ENCODE measurements at regions not wholly inside any gene's neighbourhood (a gene's known extent, or its start where the extent isn't known, plus 50 kb on each side); places are given as distances from the start of the nearest gene placed in this dataset.
"Not testable (repeated sequence)": the region's sequence is repeated elsewhere in the genome, so short reads cannot be mapped to it uniquely, and the experiment has no call there.

GRCh38 chrX:40418813-40419195 lies 162.0 kb upstream of the ATP6AP2 start:
- DNase-seq (ENCODE audit: low spot score) (no peak), ATAC-seq (no peak)

DNA sequence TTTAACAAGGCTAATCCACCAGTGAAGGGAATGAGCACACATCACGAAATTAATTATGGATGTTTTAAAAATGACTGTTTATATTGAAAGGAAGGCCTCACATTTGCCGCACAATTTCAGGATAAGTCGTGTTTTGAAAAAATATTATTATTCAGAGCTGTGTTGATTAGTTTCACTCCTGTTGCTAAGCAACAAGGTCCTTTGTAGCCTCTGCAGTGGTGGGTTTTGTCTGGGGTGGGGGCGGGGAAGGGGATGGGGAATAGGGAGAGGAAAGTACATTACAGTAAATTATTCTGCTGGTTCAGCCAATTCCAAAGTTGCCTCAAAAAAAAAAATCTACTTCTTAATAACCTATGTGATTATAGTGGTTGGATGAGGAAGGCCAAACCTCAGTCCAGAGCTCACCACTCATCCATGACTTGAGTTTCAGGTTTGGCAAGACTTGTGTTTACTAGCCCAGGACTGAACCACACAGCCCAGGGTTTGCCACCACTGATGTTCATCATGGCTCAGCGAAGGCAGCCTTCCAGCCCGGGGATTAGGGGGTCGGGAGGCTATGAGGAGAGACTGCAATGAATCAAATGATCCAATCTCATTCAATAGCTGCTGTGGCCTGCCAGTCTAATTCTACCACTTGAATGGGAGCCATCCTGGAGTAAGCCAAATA lies 162.5 kb upstream of the ATP6AP2 start:
- no peak for DNase-seq (ENCODE audit: low spot score)
- no peak for ATAC-seq

- ATAC-seq (no peak), DNase-seq (ENCODE audit: low spot score) (no peak)
Measured at GRCh38 chrX:40415675-40416074, 165.1 kb upstream of the ATP6AP2 start.

GRCh38 chrX:40414335-40414734 lies 166.4 kb upstream of the ATP6AP2 start:
- ATAC-seq: no peak
- no peak for DNase-seq (ENCODE audit: low spot score)

DNA sequence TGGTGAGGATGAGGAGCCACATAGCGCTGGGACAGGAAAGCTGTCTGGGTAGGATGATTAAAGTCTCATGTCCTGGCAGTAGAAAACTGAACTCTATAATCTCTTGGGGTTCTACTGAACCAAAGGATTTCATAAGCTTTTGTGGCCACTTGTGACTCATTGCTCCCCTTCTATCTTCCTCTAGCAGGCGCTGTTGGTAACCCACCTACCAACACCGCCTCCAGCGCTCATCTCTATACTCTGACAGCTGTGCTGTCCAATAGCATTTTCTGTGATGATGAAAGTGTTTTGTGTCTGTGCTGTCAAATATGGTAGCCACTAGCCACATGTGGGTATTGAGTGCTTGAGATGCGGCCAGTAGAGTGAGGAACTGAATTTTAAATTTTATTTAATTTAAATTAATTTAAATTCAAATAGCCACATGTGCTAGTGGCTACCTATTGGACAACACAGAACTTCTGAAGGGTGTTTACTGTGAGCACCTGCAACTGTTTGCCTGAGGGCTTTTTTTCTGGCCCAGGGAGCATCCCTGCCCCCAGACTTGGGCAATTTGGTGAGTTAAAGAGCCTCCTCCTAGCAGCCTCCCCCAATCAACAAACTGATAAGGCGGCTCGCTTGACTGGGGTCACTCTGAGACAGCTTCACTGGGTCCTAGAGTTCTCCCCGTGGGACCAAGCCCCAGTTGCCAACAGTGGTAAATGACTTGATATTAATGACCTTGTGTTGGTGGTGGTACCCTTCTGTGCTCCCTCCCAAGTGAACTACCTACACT lies 169.2 kb upstream of the ATP6AP2 start:
- DNase-seq (ENCODE audit: low spot score): no peak
- ATAC-seq: no peak

DNA sequence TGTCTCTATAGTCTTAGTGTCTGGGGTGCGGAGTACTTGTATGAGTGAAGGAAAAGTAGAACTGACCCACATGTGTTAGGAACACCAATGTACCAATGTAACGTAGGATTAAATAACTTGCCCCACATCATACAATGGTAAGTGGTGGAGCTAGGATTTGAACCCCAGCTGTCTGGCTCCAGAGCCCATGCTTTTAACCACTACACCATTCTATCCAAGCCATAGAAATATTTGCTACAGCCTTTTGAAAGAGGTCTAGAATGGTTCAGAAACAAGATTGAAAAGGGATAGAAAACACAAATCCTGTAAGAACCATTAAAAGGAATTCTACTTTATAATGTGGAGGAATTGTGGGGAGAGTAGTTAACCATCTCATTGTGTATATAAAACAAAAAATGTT lies 169.9 kb upstream of the ATP6AP2 start:
- DNase-seq (ENCODE audit: low spot score) (no peak), ATAC-seq (no peak)

DNA sequence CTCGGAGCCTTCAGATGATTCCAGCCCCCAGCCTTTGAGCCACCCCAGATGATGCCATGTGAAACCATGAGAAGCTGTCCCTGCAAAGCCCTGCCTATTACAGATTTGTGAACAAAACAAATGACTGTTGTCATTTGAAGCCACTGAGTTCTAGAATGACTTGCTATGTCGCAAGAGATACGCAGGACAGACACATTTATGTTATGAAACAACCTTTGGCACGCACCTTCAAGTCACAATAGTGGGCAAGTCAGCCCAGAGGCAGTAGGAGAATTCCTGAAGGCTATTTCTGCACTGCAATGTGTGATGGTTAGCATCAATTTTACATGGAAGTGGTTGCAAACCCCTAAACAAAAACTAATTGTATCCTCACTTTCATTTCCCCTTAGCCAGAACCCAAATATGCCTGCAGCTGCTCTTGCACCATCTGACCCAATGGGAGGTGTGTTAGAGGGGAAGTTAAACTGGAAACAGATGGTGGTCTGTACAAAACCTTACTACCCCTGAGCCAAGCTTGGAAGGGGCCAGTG lies 174.4 kb upstream of the ATP6AP2 start:
- ATAC-seq (no peak), DNase-seq (ENCODE audit: low spot score) (no peak)

DNA sequence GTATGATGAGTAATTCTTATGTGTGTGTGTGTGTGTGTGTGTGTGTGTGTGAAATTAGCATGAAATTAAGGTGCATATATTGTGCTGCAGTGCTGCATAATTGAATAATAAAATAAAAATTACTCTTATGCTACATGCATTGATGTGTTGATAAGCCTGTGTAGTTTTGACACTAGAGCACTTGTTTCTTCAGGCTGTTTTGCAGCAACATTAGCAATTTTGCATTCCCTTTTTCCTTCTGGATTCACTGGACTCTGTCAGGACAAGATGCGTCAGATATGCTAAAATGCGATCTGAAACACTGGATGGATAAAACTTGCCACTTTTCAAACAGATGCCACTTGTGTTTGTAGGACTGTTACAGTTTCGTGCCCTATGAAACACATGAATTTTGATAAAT lies 175.4 kb upstream of the ATP6AP2 start:
- no peak for DNase-seq (ENCODE audit: low spot score)
- ATAC-seq: no peak

DNA sequence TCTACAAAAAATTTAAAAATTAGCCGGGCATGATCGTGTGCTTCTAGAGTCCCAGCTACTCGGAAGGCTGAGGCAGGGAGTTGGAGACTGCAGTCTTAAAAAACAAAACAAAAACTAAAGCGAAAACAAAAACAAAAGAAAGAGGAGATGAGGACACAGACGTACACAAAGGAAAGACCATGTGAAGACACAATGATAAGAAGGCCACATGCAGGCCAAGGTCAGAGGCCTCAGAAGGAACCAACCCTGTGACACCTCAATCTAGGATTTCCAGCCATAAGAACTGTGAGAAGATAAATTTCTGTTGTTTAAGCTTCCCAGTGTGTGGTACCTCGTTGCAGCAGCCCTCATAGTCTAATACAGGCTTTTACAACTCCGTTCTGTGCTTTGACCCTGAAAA lies 177.0 kb upstream of the ATP6AP2 start:
- no peak for DNase-seq (ENCODE audit: low spot score)

DNA sequence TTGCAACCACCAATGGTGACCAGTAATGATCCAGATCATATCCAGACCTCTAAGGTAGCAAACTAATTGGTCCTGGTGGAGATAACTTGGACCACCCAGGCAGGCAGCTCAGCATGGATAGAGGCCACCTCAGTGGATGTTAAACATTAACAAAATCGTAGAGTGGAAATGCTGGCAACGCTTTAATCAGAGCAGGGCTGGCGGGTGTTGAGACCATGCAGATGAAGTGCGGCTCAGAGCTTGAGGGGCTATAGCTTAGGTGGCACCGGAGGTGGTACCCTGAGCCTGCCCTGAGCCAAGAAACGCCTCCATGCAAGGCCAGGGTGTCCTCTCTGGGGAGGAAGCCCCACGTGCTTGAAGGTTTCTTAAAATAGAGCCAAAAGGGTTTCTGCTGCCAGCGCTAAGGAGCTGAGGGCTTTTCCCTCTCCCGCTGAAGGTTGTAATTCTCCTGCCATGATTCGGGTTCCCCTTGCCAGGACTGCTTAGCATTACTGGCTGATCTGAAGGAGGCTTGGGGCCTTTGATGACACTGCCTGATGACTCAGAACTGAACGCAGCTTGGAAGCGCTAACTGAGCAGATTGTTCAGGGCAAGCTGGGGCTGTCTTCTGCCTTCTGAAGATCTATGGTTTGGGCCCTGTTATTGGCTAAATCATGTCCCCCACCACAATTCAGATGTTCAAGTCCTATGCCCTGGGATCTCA lies 177.8 kb upstream of the ATP6AP2 start:
- ATAC-seq: no peak

More for the DNA sequence above, 177.0 kb upstream of the ATP6AP2 start:
- no peak for ATAC-seq

DNA sequence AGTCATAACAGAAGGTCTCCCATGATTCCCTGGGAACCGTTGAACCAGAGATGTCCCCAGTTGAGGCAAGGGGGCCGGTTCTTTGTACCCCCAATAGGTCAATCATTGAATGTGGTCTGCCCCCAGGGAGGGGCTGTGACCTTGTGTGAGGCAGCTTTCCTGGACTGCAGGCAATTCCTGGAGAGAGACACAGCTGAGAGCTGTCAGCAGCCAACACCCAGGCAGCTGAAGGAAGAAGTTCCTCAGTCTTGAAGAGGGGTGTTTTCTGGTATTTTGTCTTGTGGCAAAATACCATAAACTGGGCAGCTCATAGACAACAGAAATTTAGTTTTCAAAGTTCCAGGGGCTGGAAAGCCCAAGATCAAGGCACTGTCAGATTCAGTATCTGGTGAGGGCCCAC lies 185.7 kb upstream of the ATP6AP2 start:
- ATAC-seq (no peak), DNase-seq (ENCODE audit: low spot score) (no peak)

More for the DNA sequence above, 177.8 kb upstream of the ATP6AP2 start:
- no peak for DNase-seq (ENCODE audit: low spot score)

DNA sequence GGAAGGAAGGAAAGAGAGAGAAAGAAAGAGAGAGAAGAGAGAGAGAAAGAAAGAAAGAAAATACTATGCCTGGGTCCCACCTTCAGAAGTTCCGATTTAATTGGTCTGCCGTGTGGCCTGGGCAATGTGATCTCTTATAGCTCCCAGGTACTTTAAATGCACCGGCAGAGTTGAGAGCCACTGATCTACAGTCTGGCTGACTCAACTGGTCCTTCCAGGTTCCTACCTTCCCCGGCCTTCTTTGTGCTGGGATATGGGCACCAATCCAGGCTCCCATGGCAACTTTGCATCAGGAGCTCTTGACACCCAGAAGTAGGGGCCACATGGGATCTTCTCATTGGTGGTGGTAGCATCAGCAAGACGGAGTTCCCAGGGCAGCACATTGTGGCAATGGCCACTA lies 186.5 kb upstream of the ATP6AP2 start:
- DNase-seq (ENCODE audit: low spot score) (no peak), ATAC-seq (no peak)

GRCh38 chrX:40392599-40392998 lies 188.2 kb upstream of the ATP6AP2 start:
- DNase-seq (ENCODE audit: low spot score): no peak
- no peak for ATAC-seq

- DNase-seq (ENCODE audit: low spot score) (no peak), ATAC-seq (no peak)
Measured at GRCh38 chrX:40391662-40392061, 189.1 kb upstream of the ATP6AP2 start.

DNA sequence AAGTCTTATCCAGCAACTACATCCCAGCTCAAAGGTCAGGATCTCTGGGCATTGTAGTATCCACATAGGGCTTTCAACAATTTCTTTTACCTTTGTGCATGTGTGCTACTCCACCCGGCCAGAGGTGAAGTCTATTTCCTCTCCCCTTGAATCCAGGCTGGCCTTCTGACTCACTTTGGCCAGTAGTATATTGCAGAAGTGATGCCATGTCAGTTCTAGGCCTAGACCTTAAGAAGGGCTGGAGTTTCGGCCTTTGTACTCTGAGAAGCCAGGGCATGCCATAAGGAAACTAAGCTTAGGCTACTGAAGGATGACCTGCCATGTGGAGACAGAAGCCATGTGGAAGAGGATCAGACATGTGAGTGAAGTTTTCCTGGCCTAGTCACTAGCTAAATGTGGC lies 191.2 kb upstream of the ATP6AP2 start:
- DNase-seq (ENCODE audit: low spot score): no peak

DNA sequence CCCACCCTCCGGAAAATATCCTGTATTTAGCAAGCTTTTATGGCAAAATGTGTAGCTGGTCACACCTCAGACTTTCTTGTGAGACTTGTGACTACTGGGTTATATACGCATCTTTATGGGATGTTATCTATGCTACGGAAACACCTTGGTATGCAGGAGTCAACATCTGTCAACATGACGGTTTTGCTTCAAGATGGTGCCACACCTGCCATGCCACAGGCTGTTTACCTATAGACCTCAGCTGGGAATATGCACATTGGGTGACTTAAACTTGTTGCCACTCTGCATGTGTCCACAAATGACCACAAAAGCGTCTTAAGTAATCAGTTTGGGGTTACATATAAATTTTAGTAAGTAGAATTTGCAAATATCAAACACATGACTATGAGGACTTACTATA lies 192.3 kb upstream of the ATP6AP2 start:
- DNase-seq (ENCODE audit: low spot score) (no peak), ATAC-seq (no peak)

More for the DNA sequence above, 191.2 kb upstream of the ATP6AP2 start:
- ATAC-seq: no peak

DNA sequence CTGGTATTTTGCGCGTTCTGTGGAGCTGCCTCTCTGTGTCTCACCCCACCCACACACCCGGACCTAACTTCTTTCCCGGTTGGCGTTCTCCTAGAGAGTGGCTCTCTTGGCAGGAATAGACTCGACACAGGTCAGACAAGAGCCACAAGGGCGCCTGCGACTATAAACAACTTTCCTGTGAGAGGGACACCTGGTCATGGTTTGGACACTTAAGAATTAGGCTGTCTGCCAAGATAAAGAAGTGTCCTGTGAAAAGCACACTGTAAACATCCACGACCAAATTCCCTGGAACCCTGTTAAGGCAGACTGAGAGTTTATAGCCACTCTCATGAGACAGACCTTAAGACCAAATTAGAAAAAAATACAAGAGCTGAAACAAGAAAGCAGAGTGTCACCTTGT lies 192.9 kb upstream of the ATP6AP2 start:
- ATAC-seq; DNase-seq (ENCODE audit: low spot score): not testable (repeated sequence)

GRCh38 chrX:40387311-40387710 lies 193.5 kb upstream of the ATP6AP2 start:
- not testable (repeated sequence) for DNase-seq (ENCODE audit: low spot score); ATAC-seq

DNA sequence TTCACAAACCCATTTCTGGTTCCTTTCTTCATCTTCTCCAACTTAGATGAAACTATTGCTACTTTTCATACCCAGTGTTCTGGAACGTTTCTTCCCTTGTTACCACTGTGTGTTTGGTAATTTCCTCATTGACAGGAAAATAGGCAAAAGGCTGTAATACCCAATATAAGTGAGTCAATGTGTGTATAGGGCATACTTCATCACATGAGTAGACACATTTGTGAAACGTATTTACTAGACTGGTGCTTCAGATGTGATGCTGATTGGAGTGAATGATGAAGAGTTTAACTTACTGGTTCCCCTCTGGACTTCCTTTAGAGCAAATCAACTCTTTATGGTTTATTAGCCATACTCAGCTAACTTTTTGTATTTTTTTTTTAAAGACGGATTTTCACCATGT lies 195.1 kb upstream of the ATP6AP2 start:
- ATAC-seq (no peak), DNase-seq (ENCODE audit: low spot score) (no peak)

DNA sequence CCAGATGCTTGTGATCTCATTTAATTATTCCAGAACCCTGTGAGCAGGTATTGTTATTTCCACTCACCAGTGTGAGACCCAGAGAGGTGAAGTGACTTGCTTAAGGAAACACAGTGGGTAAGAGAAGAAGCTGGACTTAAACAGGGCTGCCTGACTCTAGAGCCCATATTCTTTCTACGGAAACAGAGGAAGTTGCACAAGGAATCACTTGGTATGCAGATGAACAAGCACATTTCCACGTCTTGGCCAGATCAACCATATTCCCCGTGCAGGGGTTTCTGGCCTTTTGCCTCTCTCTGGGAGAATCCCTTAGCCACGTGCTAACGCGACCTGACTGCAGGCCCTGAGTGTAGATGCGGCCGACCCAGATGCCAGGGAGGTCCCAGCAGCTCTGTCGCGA lies 195.5 kb upstream of the ATP6AP2 start:
- ATAC-seq (no peak), DNase-seq (ENCODE audit: low spot score) (no peak)

DNA sequence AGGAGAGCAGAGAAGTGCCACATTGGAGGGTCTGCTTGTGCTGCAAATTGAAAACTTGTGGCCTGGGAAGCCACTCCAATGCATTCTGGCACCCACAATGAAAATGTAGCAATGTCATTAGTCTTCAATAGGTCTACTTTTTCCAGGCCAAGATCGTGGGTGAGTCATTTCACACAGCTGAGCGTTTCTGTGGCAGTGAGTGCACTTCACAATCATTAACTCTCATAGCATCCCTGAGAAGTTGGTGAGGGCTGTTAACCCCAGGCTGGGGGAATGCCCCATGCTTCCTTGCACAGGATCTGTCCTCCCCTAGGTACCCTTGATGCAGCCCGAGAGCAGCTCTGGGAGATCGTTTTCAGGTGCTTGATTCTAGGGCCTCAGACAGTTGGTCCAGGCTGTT lies 196.8 kb upstream of the ATP6AP2 start:
- no peak for ATAC-seq
- no peak for DNase-seq (ENCODE audit: low spot score)

GRCh38 chrX:40383360-40383759 lies 197.4 kb upstream of the ATP6AP2 start:
- no peak for DNase-seq (ENCODE audit: low spot score)
- no peak for ATAC-seq

Measured in left lobe of liver (tissue), 2 donors.